ENCODE measurements at regions not wholly inside any gene's neighbourhood (a gene's known extent, or its start where the extent isn't known, plus 50 kb on each side); places are given as distances from the start of the nearest gene placed in this dataset.
A peak's percentile ranks its signal among the peaks of the same experiment; 100 is the strongest.
"Not testable (repeated sequence)": the region's sequence is repeated elsewhere in the genome, so short reads cannot be mapped to it uniquely, and the experiment has no call there.

- Histone ChIP-seq H3K4me1 (replicated peaks in 1 of 2) (no peaks in the 10 kb centered on the region), H3K27ac (no peak overlapping the region), H3K9me3 (replicated peaks in 1 of 3) (no peaks in the 10 kb centered on the region), H3K4me3 (no peak overlapping the region), H3K36me3 (replicated peaks in 1 of 2) (no peaks in the 10 kb centered on the region), H3K27me3 (no peaks in the 10 kb centered on the region)
- peak in 5 of 7 donors; percentile 24 to 55 (median 44) for DNase-seq
- intact Hi-C loops (cut with DNase I): loop anchor here in 1 of 2 donors (10.0 kb wide), 1 partner anchor 189 kb away; no protein-coding TSS in a partner anchor
- WGBS, 4 donors: 54 to 59% (median 57%) methylated on average over 2 of the region's 2 CpGs
- TF ChIP-seq POLR2A (IDR thresholded peaks at IDR 0.05) (no peak), CTCF (IDR thresholded peaks at IDR 0.05) (peak; percentile 42 to 61 (median 59))
Measured at GRCh38 chr4:11954093-11954492, 525.4 kb upstream of the HS3ST1 start.

- DNase-seq: peak; percentile 20 to 57 (median 37)
- TF ChIP-seq POLR2A (IDR thresholded peaks at IDR 0.05) (no peak), CTCF (IDR thresholded peaks at IDR 0.05) (no peak)
- Histone ChIP-seq H3K27me3 (no peaks in the 10 kb centered on the region), H3K4me1 (replicated peaks in 1 of 2) (no peaks in the 10 kb centered on the region), H3K36me3 (replicated peaks in 1 of 2) (no peaks in the 10 kb centered on the region), H3K9me3 (replicated peaks in 1 of 3) (no peaks in the 10 kb centered on the region), H3K4me3 (no peak overlapping the region), H3K27ac (no peak overlapping the region)
- WGBS, 4 donors: 52 to 71% (median 56%) methylated on average over 3 of the region's 3 CpGs
- intact Hi-C loops (cut with DNase I): no loop called here
Measured at GRCh38 chr4:11949355-11949754, 520.7 kb upstream of the HS3ST1 start.

DNA sequence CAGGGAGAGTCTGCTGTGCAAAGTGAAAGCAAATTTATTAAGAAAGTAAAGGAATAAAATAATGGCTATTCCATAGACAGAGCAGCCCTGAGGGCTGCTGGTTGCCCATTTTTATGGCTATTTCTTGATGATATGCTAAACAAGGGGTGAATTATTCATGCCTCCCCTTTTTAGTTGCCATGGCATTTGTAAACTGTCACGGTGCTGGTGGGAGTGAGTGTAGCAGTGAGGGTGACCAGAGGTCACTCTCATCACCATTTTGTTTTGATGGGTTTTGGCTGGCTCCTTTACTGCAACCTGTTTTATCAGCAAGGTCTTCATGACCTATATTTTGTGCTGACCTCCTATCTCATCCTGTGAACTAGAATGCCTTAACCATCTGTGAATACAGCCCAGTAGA is 518.9 kb upstream of the HS3ST1 start:
- H3K4me1 ChIP-seq (replicated peaks in 1 of 2); H3K36me3 ChIP-seq (replicated peaks in 1 of 2); H3K4me3 ChIP-seq; H3K9me3 ChIP-seq (replicated peaks in 1 of 3); intact Hi-C loops (cut with DNase I); H3K27ac ChIP-seq; H3K27me3 ChIP-seq: not testable (repeated sequence)
- 14 to 43% (median 26%) methylated on average over 1 of the region's 1 CpG for WGBS, 4 donors
- DNase-seq: peak in 2 of 7 donors; percentile 17 to 46

DNA sequence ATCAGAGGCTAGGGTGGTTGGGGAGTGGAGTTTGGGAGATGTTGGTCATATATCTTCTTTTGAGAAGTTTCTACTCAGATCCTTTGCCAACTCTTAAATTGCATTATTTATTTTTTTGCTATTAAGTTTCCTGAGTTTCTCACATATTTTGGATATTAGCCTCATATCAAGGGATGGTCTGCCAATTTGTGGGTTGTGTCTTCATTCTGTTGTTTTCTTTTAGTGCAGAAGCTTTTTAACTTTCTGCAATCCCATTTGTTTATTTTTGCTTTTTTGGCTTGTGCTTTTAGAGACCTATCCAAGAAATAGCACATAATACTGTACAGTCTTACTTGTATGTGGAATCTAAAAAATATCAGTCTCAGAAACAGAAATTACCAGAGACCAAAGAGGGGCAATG is 509.2 kb upstream of the HS3ST1 start:
- H3K4me1 ChIP-seq (replicated peaks in 1 of 2): no peaks in the 10 kb centered on the region
- no peaks in the 10 kb centered on the region for H3K27me3 ChIP-seq
- TF ChIP-seq POLR2A (IDR thresholded peaks at IDR 0.05): no peak
- TF ChIP-seq CTCF (IDR thresholded peaks at IDR 0.05): no peak
- no peak for DNase-seq
- intact Hi-C loops (cut with DNase I): no loop called here
- no peaks in the 10 kb centered on the region for H3K9me3 ChIP-seq (replicated peaks in 1 of 3)
- H3K27ac ChIP-seq: no peak overlapping the region
- no peaks in the 10 kb centered on the region for H3K36me3 ChIP-seq (replicated peaks in 1 of 2)
- H3K4me3 ChIP-seq: no peak overlapping the region

GRCh38 chr4:11931266-11931820 is 502.6 kb upstream of the HS3ST1 start:
- no peak for DNase-seq
- intact Hi-C loops (cut with DNase I): no loop called here
- Histone ChIP-seq H3K4me1 (replicated peaks in 1 of 2) (no peaks in the 10 kb centered on the region), H3K27ac (no peak overlapping the region), H3K36me3 (replicated peaks in 1 of 2) (no peaks in the 10 kb centered on the region), H3K27me3 (no peaks in the 10 kb centered on the region), H3K4me3 (no peak overlapping the region), H3K9me3 (replicated peaks in 1 of 3) (no peaks in the 10 kb centered on the region)
- WGBS, 4 donors: 71 to 88% (median 78%) methylated on average over 2 of the region's 2 CpGs
- TF ChIP-seq CTCF (IDR thresholded peaks at IDR 0.05) (no peak), POLR2A (IDR thresholded peaks at IDR 0.05) (no peak)
